ENCODE measurements at regions not wholly inside any gene's neighbourhood (a gene's known extent, or its start where the extent isn't known, plus 50 kb on each side); places are given as distances from the start of the nearest gene placed in this dataset.

DNA sequence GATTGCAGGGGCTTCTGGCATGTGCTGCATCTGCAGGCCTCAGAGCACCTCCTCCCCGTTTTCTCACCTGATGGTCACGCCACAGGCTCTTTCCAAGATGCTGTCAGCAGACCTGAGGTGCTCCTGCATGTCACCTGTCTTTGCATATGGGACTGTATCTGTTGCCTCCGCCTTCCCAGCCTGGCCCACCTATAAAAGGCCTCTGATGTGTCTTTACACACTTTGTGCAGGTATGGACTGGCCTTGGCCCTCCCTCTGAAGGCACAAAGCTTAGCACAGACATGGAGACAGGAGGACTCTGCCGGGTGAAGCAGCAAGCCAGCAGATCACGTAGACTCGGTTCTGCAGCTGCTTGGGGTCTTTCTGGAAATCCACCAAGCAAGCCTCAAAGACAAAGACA is 220.9 kb upstream of the PPP2R2D start:
- no peak for DNase-seq

DNA sequence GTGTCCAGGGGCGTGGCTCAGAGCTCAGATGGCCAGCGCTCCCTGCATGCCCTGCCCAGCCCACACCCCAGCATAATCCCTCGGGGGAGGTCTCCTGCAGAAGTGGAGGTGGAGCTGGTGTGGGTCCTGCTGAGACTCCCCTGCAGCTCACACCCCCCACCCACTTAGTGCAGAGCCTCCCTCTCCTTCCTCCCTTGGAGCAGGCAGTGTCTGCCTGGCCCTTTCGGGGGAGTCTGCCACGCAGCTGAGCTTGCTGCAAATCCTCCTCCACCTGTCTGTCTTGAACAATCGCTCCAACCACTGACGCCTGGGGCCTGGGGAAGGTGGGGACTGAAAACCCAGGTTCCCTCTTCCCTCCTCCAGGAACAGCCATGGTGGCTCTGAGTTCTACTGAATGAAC is 219.7 kb upstream of the PPP2R2D start:
- DNase-seq, result no peak

DNA sequence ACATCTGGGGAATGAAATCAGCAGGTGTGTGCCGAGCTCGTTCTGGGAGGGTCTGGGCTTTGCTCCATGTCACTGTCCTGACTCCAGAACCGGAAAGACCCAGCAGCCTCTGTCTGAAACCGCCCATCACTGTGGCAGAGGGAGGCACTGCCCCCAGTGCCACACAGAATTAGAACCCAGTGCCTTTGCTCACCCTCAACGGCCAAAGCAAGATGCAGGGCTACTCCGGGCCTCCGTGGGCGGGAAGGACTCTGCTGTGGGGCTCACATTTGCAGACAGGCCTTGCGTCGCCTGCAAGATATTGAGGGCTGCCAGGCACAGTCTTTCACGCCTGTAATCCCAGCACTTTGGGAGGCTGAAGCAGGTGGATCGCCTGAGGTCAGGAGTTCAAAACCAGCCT is 219.2 kb upstream of the PPP2R2D start:
- no peak for DNase-seq

DNA sequence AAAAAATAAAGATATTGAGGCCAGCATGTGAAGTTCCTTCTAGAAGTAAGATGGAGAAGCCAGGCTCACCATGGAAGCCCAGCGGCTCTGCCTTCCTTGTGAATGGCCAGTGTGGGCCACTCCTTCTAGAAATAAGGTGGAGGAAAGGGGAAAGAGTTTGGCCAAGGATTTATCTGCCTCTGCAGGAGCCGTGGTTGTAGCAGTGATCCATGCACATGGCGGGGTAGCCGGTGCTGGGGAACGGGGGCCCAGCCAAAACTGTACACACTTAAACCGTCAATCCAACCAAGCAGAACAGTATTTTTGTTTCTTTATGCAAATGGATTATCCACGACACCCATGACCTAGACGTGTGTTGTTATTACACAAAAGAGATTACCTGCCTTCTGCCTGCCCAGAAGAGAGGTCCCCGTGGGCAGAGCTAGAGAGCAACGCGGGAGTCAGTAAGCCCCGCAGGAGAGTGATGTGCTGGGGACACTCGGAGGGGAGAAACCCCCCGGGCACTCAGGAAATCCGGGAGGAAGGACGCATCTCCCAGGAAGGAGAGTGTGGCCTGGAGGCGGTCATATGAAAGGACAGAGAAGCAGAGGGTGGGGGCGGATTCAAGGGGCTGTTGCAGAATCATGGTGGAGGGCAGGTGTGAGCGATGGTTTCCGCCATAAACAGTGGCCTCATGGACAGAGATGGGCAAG is 218.4 kb upstream of the PPP2R2D start:
- DNase-seq, result no peak

DNA sequence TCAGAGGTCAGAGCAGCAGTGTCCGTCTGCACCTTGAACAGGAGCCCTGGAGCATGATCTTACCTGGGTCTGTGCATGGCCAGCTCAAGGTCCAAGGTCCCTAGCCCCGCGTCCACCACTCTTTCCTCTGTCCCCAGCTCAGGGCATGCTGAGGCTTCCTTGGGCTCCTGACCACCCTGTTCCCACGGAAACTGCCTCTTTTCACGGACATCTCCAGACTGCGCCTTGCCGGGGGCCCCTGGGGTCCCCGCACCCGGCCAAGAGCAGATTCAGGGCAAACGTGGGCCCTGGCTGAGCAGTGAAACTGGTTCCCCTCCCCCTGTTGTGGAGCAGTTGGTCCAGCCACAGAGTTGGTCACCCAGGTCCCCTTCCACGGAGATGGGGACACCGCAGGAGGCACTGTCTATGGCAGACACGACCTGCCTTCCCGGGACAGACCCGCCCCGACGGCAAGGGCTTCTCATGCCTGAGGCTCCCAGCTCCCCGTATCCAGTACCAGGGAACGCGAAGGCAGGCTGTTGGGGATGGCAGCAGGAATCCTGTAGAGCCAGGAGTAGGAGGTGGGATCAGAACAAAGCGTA is 217.4 kb upstream of the PPP2R2D start:
- no peak for DNase-seq

DNA sequence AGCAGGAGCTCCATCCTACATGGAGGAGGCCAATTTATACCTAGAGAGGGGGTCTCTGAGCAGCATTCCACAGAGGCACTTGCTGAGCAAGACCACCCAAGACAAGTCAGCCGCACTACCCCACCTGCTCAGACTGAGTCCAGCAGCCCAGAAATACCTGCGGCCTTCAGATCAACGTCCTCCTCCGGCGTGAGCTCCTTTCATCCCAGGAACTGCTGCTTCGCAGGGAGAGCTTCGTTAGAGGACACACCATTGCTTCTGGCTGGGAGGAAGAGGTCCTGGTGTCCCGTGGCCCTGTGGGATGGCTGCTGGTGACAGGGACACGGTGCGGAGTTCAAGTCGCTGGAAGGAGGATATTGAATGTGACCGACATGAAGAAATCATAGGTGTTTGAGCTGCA is 216.9 kb upstream of the PPP2R2D start:
- no peak for DNase-seq

DNA sequence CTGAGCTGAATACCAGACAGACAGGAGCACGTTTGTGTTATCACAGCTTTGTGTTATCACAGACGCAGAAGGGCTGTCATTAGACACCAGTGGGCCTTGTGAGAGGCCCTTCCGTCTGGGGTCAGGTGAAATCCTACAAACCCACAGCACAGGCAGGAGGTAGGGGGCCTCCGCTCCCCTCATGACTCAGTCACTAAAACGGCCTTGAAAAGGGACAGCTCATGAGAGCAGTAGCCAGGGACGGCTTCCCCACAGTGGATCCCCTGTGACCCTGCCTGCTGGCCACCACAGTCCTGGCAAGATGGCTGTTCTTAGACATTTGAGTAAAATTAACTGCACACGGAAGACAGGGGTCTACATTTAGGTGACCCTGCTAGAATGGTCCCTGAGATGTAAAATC is 215.8 kb upstream of the PPP2R2D start:
- DNase-seq, result no peak

DNA sequence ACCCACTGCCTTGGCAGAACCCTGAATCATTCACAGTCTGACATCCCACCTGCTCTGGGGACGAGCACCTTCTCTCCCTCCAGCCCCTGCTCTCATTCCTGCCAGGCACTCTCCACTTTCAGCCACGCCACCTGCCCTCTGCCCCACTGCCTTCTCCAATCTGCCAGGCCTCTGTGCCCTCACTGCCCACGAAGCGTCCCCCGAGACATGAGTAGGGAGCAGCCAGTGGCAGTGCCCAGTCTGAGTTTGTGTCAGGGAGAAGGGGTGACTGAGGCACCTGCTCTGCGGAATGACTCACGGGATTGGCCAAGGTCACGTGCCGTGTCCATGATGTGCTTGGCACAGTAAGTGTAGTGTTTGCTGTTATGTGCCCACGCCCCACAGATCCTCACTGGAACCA is 215.2 kb upstream of the PPP2R2D start:
- no peak for DNase-seq

DNA sequence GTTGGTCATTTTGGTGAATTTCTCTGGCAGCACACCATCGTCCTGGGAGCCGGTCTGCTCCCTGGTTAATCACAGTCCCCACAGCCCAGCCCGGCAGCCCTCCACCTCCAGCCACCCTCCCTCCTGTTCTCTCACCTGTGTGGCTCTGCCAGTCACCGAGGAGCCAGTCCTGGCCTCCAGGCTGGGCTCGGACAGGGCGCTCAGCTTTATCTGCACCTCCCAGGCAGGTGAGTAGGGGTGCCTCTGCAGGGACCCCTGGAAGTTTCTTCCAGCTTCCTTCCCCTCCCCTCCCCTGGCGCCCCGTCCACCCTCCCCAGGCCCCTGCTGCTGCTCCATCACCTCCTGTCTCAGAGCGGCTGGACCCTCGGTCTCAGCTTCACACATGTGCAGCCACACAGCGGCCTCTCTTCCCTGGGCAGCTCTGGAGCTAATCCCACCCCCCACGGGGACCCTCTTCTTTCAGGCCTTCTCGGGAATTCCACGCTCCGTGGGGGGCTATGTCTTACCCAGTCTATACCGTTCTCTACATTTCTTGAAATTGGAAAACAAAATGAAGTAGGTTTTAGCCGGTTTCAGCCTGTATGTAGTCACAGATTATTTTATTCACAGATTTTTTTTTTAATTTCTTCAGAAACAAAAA is 213.9 kb upstream of the PPP2R2D start:
- DNase-seq, result no peak

DNA sequence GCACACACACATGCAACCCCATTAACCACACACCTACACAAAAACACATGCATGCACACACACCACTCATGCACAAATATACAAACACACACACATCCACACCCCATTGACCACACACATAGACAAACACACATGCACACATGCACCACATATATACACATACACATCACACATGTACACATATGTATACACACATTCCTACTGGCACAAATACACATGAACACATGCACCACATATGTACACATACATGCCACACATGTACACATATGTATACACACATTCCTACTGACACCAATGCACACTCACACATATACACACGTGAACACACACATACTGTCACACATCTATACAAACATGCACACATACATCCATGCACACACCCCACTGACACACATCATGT is 212.5 kb upstream of the PPP2R2D start:
- no peak for DNase-seq

DNA sequence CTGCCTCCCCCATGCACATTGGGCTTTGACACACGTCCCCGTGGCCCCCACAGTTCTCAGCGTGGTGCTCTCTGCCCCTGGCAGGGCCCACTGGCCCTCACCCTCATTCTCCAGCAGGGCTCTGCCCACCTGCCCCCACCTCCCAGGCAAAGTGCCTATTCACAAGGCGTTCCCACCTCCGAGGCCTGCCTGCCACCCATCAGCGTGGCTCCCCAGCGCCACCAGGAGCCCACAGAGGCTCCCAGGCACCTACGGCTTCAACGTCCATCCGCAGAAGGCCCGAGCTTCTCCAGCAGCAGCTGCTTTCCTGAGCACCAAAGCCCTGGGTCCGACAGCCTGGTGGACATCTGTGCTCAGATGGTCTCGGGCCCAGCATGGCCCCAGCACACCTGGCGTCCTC is 211.8 kb upstream of the PPP2R2D start:
- DNase-seq, result no peak

DNA sequence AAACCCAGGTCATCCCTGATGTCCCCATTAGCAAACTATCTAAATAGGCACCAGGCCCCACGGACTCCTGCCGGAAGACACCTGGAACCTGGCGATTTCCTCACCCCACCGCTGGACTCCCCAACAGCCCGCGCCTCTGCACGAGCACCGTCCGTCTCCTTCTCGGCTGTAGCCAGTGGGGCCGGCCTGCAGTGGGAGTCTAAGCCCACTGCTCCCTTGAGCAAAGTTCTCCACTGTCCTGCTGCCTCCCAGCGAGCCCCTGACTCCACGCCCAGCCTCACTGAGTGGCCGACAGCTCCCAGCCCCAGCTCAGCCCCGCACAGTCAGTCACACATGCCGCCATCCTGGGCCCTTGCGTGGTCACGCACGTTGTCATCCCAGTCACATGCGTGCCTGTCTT is 211.3 kb upstream of the PPP2R2D start:
- DNase-seq, result no peak

DNA sequence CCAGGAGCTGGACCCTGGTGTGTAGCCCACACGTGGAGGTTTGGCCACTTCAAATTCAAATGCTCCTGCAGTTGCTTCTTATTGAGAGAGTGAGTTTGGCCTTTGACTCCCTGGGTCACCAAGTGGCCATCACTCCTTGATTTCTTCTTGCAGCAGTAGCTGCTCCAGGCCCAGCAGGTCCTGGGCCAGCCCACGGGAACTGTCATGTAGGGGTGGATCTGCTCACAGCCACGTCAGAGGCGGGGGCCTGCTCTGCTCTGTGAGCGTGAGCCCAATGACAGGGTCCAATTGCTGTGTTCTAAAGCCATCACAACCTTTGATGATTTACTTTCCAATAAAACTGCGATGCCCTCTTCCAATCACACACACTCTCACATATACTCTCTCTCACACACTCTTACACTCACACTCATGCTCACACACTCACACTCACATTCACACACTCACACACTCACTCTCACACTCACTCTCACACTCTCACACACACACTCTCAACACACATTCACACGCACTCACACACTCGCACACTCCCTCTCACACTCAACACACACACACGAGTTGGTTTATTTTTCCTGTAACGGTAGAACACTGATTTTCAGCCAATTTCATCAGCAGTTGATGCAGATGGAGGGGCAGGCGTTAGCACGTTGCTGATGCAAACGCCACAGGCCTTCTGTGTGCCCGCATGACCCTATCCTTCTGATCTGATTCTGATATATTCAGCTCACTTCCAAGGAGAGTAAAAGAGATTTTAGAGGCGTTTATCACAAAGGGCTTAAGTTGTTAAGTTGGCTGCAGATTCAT is 210.7 kb upstream of the PPP2R2D start:
- no peak for DNase-seq

DNA sequence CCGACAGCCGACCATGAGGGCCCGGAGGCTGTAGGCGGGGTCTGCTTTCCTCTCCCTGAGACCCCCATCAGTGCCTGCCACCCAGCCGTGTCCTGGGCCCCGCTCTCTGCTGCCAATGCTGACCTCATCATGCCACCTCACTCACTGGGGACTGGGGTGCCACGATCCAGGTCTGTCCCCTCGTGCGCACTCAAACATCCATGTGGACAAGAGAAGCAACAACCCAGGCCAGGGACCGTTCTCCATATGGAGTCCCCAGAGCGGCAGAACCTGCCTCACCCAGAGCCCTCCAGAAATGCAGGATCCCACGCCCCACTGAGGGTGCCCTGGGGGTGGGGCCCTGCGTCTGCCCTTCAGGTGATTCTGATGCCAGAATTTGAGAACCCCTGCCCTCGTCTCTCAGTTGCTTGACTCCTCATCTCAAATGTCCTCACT is 210.0 kb upstream of the PPP2R2D start:
- no peak for DNase-seq

DNA sequence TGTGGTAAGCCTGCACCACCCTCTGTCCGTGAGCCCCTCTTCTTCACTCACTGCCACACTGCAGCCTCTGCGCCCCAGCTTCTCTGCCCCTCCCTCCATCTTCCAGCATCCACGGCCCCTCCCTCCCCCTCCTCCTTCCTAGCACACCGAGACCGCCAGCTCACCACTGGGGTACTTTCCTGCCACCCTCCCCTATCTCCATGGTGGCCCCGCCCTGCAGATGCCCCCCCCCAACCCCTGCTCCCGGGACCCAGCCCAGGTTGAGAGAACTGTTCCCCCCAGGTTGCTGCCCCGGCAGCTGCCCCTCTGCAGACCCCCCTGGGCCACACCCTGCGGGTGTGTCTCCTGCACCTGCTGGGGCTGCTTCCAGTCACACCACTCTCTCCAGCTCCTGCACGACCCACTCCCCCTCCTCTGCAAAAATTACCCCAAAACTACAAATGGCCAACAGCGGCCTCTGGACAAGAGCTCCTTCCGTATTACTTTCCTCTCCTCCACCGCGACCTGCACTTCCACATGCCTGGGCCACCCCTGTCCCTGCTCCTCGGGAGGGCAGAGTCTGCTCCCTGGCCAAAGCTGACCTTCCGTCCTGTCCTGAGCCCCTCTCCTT is 209.2 kb upstream of the PPP2R2D start:
- DNase-seq, result no peak

DNA sequence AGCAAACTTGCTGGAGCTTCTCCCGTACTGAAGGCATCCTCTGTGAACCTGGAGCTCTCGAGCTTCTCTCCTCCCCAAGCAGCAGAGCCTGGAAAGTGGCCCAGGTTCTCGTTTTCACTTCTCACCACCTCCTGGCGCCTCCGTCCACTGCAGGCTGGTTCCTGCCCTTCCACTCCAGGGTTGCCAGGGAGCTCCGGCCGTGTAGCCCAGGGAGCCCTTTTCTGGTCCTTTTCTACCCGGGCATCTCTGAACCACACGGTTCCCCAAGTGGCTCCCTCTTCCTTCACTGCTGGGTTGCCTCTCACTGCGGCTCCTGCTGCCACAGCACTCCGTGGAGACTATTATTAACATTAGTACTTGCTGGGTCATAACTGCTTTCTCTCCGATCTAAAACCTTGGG is 208.6 kb upstream of the PPP2R2D start:
- DNase-seq, result no peak

DNA sequence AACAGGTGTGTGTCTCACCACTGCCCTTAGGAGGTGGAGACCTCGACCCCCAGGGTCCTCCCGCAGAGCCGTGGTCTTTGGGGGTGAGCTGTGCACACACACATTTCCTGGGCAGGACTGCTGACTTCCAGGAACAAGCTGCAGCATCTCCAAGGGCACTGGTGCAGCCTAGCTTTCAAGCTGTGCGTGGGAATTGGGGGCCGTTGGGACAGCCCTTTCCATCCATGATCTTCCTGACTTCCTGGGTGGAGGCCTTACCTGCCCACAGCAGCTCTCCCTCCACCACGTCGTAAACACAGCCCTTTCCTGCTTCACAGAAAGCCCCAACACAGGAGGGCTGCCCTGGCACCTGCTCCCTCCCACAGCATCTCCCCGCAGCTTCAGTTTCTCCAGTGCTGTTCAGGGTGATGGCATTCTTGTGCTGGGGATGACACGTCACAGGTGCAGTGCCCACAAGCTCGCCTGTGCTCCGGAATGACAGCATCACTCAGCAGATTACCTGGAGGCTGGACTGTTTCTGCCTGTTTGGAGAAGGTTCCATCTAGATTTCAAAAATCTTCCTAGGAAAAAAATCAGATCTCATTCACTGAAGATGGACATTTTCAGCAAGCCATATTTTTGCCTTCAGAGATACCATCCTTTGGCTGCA is 208.0 kb upstream of the PPP2R2D start:
- DNase-seq, result no peak

DNA sequence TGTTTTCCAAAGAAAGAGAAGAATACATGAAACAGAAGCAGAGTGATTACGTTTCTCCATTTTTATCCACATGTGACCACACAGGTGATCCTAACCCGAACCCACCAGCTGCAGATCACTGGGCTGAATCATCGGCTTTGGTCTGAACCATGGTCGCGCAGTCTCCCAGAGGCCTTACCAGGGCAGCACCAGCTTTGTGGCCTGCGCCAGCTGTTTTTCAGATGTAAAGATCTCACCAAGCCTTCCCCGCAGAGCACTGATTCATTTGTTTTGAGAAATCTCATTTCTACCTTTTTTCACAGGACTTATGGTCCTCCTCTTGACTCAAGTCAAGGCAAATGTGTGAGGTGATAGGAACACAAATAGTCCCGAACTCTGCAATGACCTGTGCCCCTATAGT is 207.0 kb upstream of the PPP2R2D start:
- no peak for DNase-seq

DNA sequence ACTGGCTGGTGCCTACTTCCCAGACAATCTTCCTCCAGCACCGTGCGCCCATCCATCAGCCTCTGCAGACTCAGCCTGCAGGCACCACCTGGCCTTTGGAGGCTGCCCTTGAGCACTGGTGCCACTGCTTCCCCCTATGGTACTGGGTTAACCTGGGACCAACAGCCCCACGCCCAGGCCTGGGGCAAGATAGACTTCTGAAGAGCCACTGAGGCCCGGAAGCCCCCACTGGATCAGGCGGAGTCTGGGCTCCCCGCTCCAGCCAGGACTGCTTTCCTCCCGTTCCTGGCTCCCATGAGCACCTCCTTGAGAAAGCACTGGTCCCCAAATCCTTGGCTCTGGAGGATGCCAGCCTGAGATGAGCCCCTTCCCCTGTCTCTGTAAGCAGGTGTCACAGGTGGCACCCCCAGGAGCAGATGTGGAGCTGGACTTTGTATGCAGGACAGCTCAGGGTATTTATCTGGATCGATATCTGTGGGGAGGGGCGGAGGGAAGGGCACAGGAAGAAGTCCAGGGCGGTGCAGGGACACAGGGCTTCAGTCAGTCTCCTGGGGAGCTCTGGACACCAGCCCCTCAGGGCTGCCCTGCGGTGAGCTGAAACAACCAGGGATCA is 206.5 kb upstream of the PPP2R2D start:
- no peak for DNase-seq

DNA sequence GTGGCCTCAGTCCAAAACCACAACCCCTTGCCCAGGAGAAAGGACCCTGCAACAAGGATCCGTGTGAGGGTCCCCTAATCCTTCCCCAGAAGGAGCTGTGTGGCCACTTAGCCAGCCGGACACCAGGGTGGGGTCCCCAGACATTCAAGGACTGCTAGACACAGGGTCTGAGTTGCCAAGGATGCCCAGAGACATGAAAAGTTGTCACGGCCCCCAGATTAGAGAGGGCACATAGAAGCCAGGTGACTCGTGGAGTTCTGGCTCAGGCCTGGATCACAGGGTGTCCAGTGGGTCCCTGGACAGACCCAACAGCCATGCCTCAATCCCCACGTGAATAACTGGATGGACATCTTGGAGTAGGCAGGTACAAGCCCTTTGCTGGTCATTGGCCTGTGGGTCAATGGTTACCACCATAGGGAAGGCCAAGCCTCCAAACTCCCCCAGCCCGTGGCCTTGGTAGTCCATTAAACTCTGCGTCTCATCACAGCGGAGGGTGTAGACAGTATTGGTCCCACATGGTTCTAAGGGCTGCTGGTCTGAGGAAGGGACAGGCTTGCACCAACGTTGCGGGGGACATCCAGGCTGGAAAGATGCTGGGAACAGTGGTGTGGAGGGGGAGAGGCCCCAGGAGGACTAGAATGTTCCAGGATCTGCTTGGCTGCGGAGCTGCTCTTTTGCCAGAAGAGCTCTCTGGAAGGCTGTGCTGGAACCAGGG is 205.9 kb upstream of the PPP2R2D start:
- no peak for DNase-seq

DNA sequence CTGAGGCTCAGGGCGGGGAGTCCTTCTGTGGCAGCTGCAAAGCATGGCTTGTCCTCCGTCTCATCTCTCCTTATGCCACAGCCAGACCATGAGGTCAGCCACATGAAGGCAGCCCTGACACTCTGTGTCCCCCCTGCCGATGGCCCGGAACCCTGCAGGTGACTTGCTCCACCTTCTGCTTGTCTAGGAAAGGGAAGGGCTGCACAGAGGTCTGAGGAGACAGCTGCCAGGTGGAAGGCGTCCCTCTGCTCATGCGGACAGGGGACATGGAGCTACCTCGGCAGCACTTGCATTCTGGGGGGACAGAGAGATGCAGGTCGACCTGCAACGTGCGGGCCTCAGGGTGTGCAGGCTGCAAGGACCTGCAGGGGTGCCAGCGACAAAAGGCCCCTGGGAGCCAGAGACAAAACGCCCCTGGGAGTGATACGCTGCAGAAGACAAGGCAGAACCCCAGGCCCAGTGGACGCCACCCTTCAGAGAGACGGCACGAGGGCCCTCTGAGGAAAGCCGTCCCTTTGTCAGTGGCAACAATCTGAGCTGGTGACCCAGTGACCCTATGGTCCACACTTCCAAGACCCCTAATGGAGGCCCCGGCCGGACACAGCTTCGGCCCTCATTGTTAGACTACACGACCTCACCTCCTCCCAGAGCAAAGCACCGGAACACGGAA is 205.2 kb upstream of the PPP2R2D start:
- no peak for DNase-seq

All from DMS153 (cell line).